ENCODE measurements at regions not wholly inside any gene's neighbourhood (a gene's known extent, or its start where the extent isn't known, plus 50 kb on each side); places are given as distances from the start of the nearest gene placed in this dataset.
"Not testable (repeated sequence)": the region's sequence is repeated elsewhere in the genome, so short reads cannot be mapped to it uniquely, and the experiment has no call there.

GRCh38 chr5:117559005-117559844 is 984.6 kb upstream of the SEMA6A start:
- no peak for DNase-seq (ENCODE audit: low read depth in 2 of 2)
- H3K4me3 ChIP-seq (replicated peaks in 1 of 2; ENCODE audit: low read depth in 2 of 2, low read length in 2 of 2) = no peak overlapping the region
- no peak for TF ChIP-seq CTCF (IDR thresholded peaks at IDR 0.05; ENCODE audit: low read depth, low read length)

GRCh38 chr5:117551236-117551635 is 976.6 kb upstream of the SEMA6A start:
- DNase-seq (ENCODE audit: low read depth in 2 of 2) = no peak
- no peak for TF ChIP-seq CTCF (IDR thresholded peaks at IDR 0.05; ENCODE audit: low read depth, low read length)
- H3K4me3 ChIP-seq (replicated peaks in 1 of 2; ENCODE audit: low read depth in 2 of 2, low read length in 2 of 2) = no peak overlapping the region

DNA sequence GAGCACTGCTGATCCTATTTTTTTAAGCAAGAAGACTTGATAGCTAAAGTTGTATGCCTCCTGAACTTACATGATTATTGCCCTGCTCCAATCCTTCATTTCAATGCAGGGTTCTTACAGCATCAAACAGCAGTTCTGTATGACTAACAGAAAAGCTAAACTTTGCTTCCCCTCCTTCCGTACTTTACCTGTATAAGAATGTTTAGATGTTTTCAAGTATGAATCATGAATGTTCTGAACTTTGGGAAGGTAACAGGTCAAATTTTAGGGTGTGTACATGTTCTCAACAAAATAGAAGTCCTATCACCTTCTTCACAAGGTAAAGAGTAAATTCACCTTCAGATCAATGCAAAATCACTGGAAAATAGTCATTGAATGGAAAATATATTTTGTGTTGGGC is 972.6 kb upstream of the SEMA6A start:
- H3K4me3 ChIP-seq (replicated peaks in 1 of 2; ENCODE audit: low read depth in 2 of 2, low read length in 2 of 2) = no peak overlapping the region
- no peak for TF ChIP-seq CTCF (IDR thresholded peaks at IDR 0.05; ENCODE audit: low read depth, low read length)
- DNase-seq (ENCODE audit: low read depth in 2 of 2) = no peak

DNA sequence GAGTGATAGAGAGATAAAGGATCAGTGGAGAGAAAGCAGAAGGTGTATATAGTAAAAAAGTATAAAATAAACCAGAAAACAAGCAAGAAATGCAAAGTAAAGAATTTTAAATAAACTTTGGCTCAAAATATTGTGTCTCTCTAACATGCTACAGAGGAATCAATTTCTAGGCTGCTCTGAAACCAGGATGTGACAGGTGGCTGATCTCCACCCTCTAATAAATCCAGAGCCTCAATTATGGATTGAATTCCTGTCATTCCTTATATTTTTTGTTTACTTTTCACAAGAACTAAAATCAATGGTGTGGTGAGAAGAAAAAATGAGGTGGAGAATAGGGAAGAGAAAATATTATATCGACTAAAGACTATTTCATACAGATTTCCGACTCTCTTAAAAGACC is 965.1 kb upstream of the SEMA6A start:
- no peak for DNase-seq (ENCODE audit: low read depth in 2 of 2)

DNA sequence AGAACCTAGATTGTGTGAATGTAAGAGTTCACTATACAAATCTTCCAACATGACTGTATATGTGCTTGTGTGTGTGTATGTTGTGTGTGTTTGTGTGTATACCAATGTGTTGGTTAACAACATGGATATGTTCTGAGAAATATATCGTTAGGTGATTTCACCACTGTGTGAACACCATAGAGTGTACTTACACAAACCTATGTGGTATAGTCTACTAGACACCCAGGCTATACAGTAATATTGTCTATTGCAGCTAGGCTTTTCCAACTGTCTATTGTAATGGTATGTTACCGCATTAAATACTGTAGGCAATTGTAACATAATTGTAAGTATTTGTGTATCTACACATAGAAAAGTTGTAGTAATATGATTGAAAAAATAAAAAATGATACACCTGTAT is 959.2 kb upstream of the SEMA6A start:
- no peak for DNase-seq (ENCODE audit: low read depth in 2 of 2)
- H3K4me3 ChIP-seq (replicated peaks in 1 of 2; ENCODE audit: low read depth in 2 of 2, low read length in 2 of 2) = no peak overlapping the region
- no peak for TF ChIP-seq CTCF (IDR thresholded peaks at IDR 0.05; ENCODE audit: low read depth, low read length)

More for the DNA sequence above, 965.1 kb upstream of the SEMA6A start:
- no peak overlapping the region for H3K4me3 ChIP-seq (replicated peaks in 1 of 2; ENCODE audit: low read depth in 2 of 2, low read length in 2 of 2)
- no peak for TF ChIP-seq CTCF (IDR thresholded peaks at IDR 0.05; ENCODE audit: low read depth, low read length)

- not testable (repeated sequence) for DNase-seq (ENCODE audit: low read depth in 2 of 2); H3K4me3 ChIP-seq (replicated peaks in 1 of 2; ENCODE audit: low read depth in 2 of 2, low read length in 2 of 2)
Observed at GRCh38 chr5:117533051-117533670, 958.5 kb upstream of the SEMA6A start.

GRCh38 chr5:117519957-117520500 is 945.4 kb upstream of the SEMA6A start:
- TF ChIP-seq CTCF (IDR thresholded peaks at IDR 0.05; ENCODE audit: low read depth, low read length) = no peak
- no peak for DNase-seq (ENCODE audit: low read depth in 2 of 2)
- H3K4me3 ChIP-seq (replicated peaks in 1 of 2; ENCODE audit: low read depth in 2 of 2, low read length in 2 of 2) = no peak overlapping the region
